GM18907 (cell line): ENCODE measurements at regions not wholly inside any gene's neighbourhood (a gene's known extent, or its start where the extent isn't known, plus 50 kb on each side); places are given as distances from the start of the nearest gene placed in this dataset.

Experiments used
- ATAC-seq: cut with Tn5 transposase; IDR thresholded peaks from one replicate; pipeline ENCODE4 v1.9.1; 2021; ENCODE audit warnings: mild to moderate bottlenecking, moderate library complexity; ENCODE audit not compliant: unreplicated experiment

DNA sequence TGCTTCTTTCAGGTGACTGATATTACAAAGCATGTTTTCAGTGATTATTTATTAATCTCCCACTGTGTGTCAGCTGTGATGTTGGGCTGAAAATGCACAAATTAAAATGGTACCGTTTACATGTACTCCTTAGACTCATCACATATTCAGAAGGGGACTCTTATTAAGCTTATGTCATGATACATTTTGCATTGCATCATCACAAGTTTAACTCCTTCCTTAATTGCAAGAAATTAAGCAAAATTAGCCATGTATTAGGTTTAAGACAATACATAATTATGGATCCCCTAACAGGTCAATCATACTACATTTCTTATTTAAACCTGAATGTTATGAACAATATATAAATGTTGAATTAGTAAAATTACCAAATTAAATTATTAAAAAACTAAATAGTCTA is 899.1 kb downstream of the TMEM182 start:
- ATAC-seq, result no peak

DNA sequence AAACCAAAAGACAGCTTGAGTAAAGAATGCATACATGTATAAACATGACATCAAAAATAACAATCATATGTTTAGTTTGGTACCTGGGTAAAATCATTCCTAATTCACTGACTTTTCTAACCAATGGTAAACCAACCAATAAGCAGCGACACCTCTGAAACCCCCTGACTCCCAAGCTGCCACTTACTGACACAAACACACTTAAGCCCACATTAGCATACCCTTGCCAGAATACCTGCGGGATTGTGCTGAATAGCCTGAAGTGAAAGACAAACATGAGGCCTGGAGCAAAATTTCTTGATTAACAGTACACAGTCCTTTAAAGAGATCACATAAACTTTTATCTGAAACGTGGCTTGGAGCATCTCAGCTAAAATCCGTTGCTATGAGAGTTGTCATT is 902.9 kb downstream of the TMEM182 start:
- no peak for ATAC-seq

DNA sequence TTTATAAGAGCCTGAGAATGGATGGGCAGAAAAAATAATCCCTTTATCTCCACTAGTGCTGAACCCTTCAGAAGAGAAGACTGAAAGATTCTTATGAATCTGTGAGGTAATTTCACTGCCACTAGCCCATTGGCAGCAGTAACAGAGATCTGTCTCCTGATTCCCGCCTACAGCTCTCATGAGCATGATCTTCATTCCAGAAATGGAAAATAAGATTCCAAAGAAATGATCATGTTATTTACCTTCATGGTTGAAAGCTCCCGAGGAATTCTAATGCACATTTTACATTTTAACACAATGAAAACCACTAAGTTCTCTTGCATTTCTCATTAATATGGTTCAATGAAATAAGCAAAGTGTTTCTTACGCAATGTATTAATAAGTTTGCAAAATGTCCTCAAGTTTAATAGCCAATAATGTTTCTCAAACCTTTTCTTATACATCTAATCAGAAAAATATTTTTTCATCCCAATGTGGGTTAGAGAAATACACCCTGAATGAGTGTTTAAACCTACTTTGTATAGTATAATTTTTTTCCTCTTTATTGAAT is 905.6 kb downstream of the TMEM182 start:
- no peak for ATAC-seq

DNA sequence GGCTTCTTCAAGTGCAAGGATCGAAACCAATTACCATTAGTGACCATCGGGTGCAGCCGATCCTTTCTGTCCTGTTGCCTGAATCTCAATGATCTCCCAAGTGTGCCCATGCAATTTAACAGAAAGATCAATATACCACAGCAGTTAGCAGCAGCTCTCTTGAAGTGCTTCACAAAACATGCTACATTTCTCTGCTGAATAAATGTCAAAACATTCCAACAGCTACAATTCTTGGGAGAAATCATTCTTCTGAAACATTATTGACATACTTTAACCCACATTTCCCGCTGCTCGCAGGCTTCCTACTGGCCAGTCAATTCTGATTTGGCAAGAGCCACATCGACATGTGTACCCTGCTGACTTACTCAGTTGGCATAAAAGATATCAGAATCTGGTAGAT is 907.7 kb downstream of the TMEM182 start:
- ATAC-seq, result no peak
